HUES64 (cell line): ENCODE measurements at regions not wholly inside any gene's neighbourhood (a gene's known extent, or its start where the extent isn't known, plus 50 kb on each side); places are given as distances from the start of the nearest gene placed in this dataset.
"Not testable (repeated sequence)": the region's sequence is repeated elsewhere in the genome, so short reads cannot be mapped to it uniquely, and the experiment has no call there.

Experiments
- H3K27ac ChIP-seq: 2 replicates; pipeline ENCODE4 v1.7.0; 2013; ENCODE audit warnings: low read depth, low read length, inconsistent platforms
- H3K27me3 ChIP-seq: 2 replicates; pipeline ENCODE4 v1.6.1; 2013; ENCODE audit warnings: mild to moderate bottlenecking, low read length; ENCODE audit not compliant: insufficient read depth
- H3K36me3 ChIP-seq: 2 replicates; pipeline ENCODE4 v1.6.1; 2013; ENCODE audit warnings: mild to moderate bottlenecking, low read length; ENCODE audit not compliant: insufficient read depth
- H3K4me1 ChIP-seq: 2 replicates; pipeline ENCODE4 v1.6.1; 2013; ENCODE audit warnings: mild to moderate bottlenecking, low read length, moderate library complexity; ENCODE audit not compliant: insufficient read depth
- H3K4me3 ChIP-seq: 2 replicates; pipeline ENCODE4 v1.5.1; 2013; ENCODE audit warnings: mild to moderate bottlenecking, low read length, moderate library complexity
- H3K9ac ChIP-seq: 2 replicates; pipeline ENCODE4 v1.6.1; 2013; ENCODE audit warnings: mild to moderate bottlenecking, low read depth, low read length
- H3K9me3 ChIP-seq: 2 replicates; pipeline ENCODE4 v1.6.1; 2013; ENCODE audit warnings: low read depth, low read length; ENCODE audit not compliant: insufficient read depth
- WGBS: fragments of 150-250, 120-280 bp; methylation state at CpG from one replicate; pipeline ENCODE4 v1.1.7; 2013; ENCODE audit warnings: missing lambda C conversion rate; 5-methylcytosine and 5-hydroxymethylcytosine counted together

- H3K9ac ChIP-seq, H3K4me1 ChIP-seq, H3K4me3 ChIP-seq, H3K9me3 ChIP-seq, H3K27ac ChIP-seq, H3K36me3 ChIP-seq, H3K27me3 ChIP-seq: not testable (repeated sequence)
- WGBS = 43% methylated on average over 1 of the region's 1 CpG
These were observed 376.5 kb upstream of the ZNG1F start for GRCh38 chr9:41565572-41565971.
